Activated CD4-positive, alpha-beta memory T cell treated with anti-CD3 and anti-CD28 coated beads, Interleukin-2, amount 10 ng/mL, durations not matched to agents 7 days and 5 days (primary cell): ENCODE measurements at regions not wholly inside any gene's neighbourhood (a gene's known extent, or its start where the extent isn't known, plus 50 kb on each side); places are given as distances from the start of the nearest gene placed in this dataset.
A peak's percentile ranks its signal among the peaks of the same experiment; 100 is the strongest.

Experiments
- CTCF ChIA-PET: fragments of 350-600 bp; sonication (Branson Sonifier 250); formaldehyde crosslinking; loops from one replicate; lab custom pipeline; 2021; ENCODE audit warnings: antibody characterized with exemption, inconsistent platforms; lab: Charles Lee
- POLR2A ChIA-PET: fragments of 350-600 bp; sonication (Branson Sonifier 250); formaldehyde crosslinking; loops from one replicate; lab custom pipeline; 2021; ENCODE audit warnings: antibody characterized with exemption; lab: Charles Lee
- DNase-seq: peaks from one replicate; pipeline ENCODE4 v3.0.0-alpha.2; 2020
- H3K27ac Mint-ChIP-seq: one replicate; pipeline ENCODE4 v1.8.0; 2021; ENCODE audit warnings: mild to moderate bottlenecking, mixed read lengths
- H3K27me3 Mint-ChIP-seq: one replicate; pipeline ENCODE4 v1.8.0; 2021; ENCODE audit warnings: mixed read lengths
- H3K36me3 Mint-ChIP-seq: one replicate; pipeline ENCODE4 v1.8.0; 2021; ENCODE audit warnings: low read depth, mixed read lengths
- H3K4me1 Mint-ChIP-seq: one replicate; pipeline ENCODE4 v1.8.0; 2021; ENCODE audit warnings: mixed read lengths
- H3K4me3 Mint-ChIP-seq: one replicate; pipeline ENCODE4 v1.8.0; 2021; ENCODE audit warnings: mild to moderate bottlenecking, mixed read lengths
- H3K9me3 Mint-ChIP-seq: one replicate; pipeline ENCODE4 v1.8.0; 2021; ENCODE audit warnings: mixed read lengths

- Mint-ChIP-seq H3K9me3 (peaks cover 16% of the 10 kb centered on the region), H3K4me1 (peaks cover 49% of the 10 kb centered on the region), H3K27ac (peak overlapping the region; percentile 93), H3K36me3 (peaks cover 47% of the 10 kb centered on the region), H3K4me3 (peak overlapping the region; percentile 72), H3K27me3 (no peaks in the 10 kb centered on the region)
- ChIA-PET POLR2A (interaction anchor here (0.9 to 4.2 kb wide), 12 partner anchors 10 to 1181 kb away, joined by 3 to 46 read pairs (median 14); partner anchors contain the start of genes RPAP3 and SLC38A1), CTCF (interaction anchor here (0.9 to 2.1 kb wide), 7 partner anchors 24 to 151 kb away, joined by 3 to 9 read pairs (median 5); no protein-coding TSS in a partner anchor)
- DNase-seq, result no peak
Observed at GRCh38 chr12:46524778-46525177, 152.2 kb upstream of the SLC38A2 start.

GRCh38 chr12:46523863-46524770 lies 151.5 kb upstream of the SLC38A2 start:
- CTCF ChIA-PET, result interaction anchor here (0.7 to 2.1 kb wide), 9 partner anchors 25 to 223 kb away, joined by 3 to 9 read pairs (median 4); partner anchors contain the start of gene SLC38A2
- H3K36me3 Mint-ChIP-seq, result peaks cover 46% of the 10 kb centered on the region

GRCh38 chr12:46523446-46523845 lies 150.9 kb upstream of the SLC38A2 start:
- Mint-ChIP-seq H3K27ac (peak overlapping the region; percentile 93), H3K27me3 (no peaks in the 10 kb centered on the region), H3K36me3 (peaks cover 44% of the 10 kb centered on the region), H3K4me1 (peaks cover 62% of the 10 kb centered on the region), H3K4me3 (peak overlapping the region; percentile 72), H3K9me3 (peaks cover 10% of the 10 kb centered on the region)
- ChIA-PET CTCF (interaction anchor here (0.7 to 2.1 kb wide), 9 partner anchors 25 to 222 kb away, joined by 3 to 9 read pairs (median 4); partner anchors contain the start of gene SLC38A2), POLR2A (interaction anchor here (0.9 to 4.2 kb wide), 26 partner anchors 8 to 1182 kb away, joined by 3 to 46 read pairs (median 4); partner anchors contain the start of genes RPAP3 and SLC38A1)
- no peak for DNase-seq

More at GRCh38 chr12:46523863-46524770, 151.5 kb upstream of the SLC38A2 start:
- Mint-ChIP-seq H3K9me3 (peaks cover 12% of the 10 kb centered on the region), H3K4me3 (peak overlapping the region; percentile 72), H3K27me3 (no peaks in the 10 kb centered on the region), H3K4me1 (peaks cover 55% of the 10 kb centered on the region), H3K27ac (peak overlapping the region; percentile 93)
- DNase-seq, result peak; percentile 60
- POLR2A ChIA-PET, result interaction anchor here (0.7 to 4.2 kb wide), 29 partner anchors 9 to 1182 kb away, joined by 3 to 46 read pairs (median 4); partner anchors contain the start of genes RPAP3 and SLC38A1

- Mint-ChIP-seq H3K9me3 (peaks cover 7% of the 10 kb centered on the region), H3K27ac (peak overlapping the region; percentile 56), H3K27me3 (no peaks in the 10 kb centered on the region), H3K36me3 (peaks cover 39% of the 10 kb centered on the region), H3K4me3 (peak overlapping the region; percentile 12), H3K4me1 (peaks cover 75% of the 10 kb centered on the region)
- DNase-seq, result no peak
- ChIA-PET CTCF (interaction anchor here (0.5 to 1.2 kb wide), 3 partner anchors 26 to 670 kb away, joined by 3 read pairs; no protein-coding TSS in a partner anchor), POLR2A (interaction anchor here (0.6 to 4.2 kb wide), 6 partner anchors 25 to 694 kb away, joined by 3 to 46 read pairs (median 4); partner anchors contain the start of gene SLC38A1)
Observed at GRCh38 chr12:46522071-46522470, 149.5 kb upstream of the SLC38A2 start.

GRCh38 chr12:46521145-46521544 lies 148.6 kb upstream of the SLC38A2 start:
- no peaks in the 10 kb centered on the region for H3K27me3 Mint-ChIP-seq
- no peak for DNase-seq
- H3K27ac Mint-ChIP-seq, result no peak overlapping the region
- CTCF ChIA-PET, result interaction anchor here (1.0 to 1.2 kb wide), 2 partner anchors 27 to 140 kb away, joined by 3 read pairs; no protein-coding TSS in a partner anchor
- peaks cover 38% of the 10 kb centered on the region for H3K36me3 Mint-ChIP-seq
- peaks cover 7% of the 10 kb centered on the region for H3K9me3 Mint-ChIP-seq
- no peak overlapping the region for H3K4me3 Mint-ChIP-seq
- POLR2A ChIA-PET, result interaction anchor here (1.5 to 1.7 kb wide), 2 partner anchors 26 to 62 kb away, joined by 3 to 8 read pairs; no protein-coding TSS in a partner anchor
- H3K4me1 Mint-ChIP-seq, result peaks cover 78% of the 10 kb centered on the region

- Mint-ChIP-seq H3K27me3 (no peaks in the 10 kb centered on the region), H3K4me3 (no peak overlapping the region), H3K27ac (no peak overlapping the region), H3K9me3 (peaks cover 10% of the 10 kb centered on the region), H3K4me1 (peaks cover 68% of the 10 kb centered on the region), H3K36me3 (peaks cover 38% of the 10 kb centered on the region)
- no peak for DNase-seq
- ChIA-PET CTCF (interaction anchor here (0.7 kb wide), 1 partner anchor 143 kb away, joined by 3 read pairs; no protein-coding TSS in a partner anchor), POLR2A (interaction anchor here (1.2 to 1.3 kb wide), 2 partner anchors 27 to 60 kb away, joined by 3 read pairs; no protein-coding TSS in a partner anchor)
Observed at GRCh38 chr12:46519407-46519806, 146.8 kb upstream of the SLC38A2 start.

- Mint-ChIP-seq H3K4me1 (peaks cover 61% of the 10 kb centered on the region), H3K4me3 (no peak overlapping the region), H3K9me3 (peaks cover 10% of the 10 kb centered on the region), H3K36me3 (peaks cover 41% of the 10 kb centered on the region), H3K27ac (no peak overlapping the region), H3K27me3 (no peaks in the 10 kb centered on the region)
- ChIA-PET POLR2A (no interaction called here), CTCF (no interaction called here)
- DNase-seq, result no peak
Observed at GRCh38 chr12:46518729-46519128, 146.2 kb upstream of the SLC38A2 start.

GRCh38 chr12:46518169-46518568 lies 145.6 kb upstream of the SLC38A2 start:
- H3K27ac Mint-ChIP-seq, result peak overlapping the region; percentile 85
- H3K9me3 Mint-ChIP-seq, result peaks cover 14% of the 10 kb centered on the region
- ChIA-PET POLR2A (no interaction called here), CTCF (no interaction called here)
- no peak overlapping the region for H3K4me3 Mint-ChIP-seq
- no peaks in the 10 kb centered on the region for H3K27me3 Mint-ChIP-seq
- peaks cover 47% of the 10 kb centered on the region for H3K36me3 Mint-ChIP-seq
- no peak for DNase-seq
- H3K4me1 Mint-ChIP-seq, result peaks cover 56% of the 10 kb centered on the region

GRCh38 chr12:46517579-46517962 lies 145.0 kb upstream of the SLC38A2 start:
- H3K9me3 Mint-ChIP-seq, result peaks cover 17% of the 10 kb centered on the region
- POLR2A ChIA-PET, result interaction anchor here (0.6 to 2.2 kb wide), 11 partner anchors 14 to 1262 kb away, joined by 3 to 13 read pairs (median 4); partner anchors contain the start of gene SLC38A1
- H3K36me3 Mint-ChIP-seq, result peaks cover 53% of the 10 kb centered on the region
- H3K4me1 Mint-ChIP-seq, result peaks cover 51% of the 10 kb centered on the region
- no peaks in the 10 kb centered on the region for H3K27me3 Mint-ChIP-seq
- CTCF ChIA-PET, result no interaction called here
- peak overlapping the region; percentile 22 for H3K4me3 Mint-ChIP-seq
- no peak for DNase-seq
- H3K27ac Mint-ChIP-seq, result peak overlapping the region; percentile 85

GRCh38 chr12:46516933-46517578 lies 144.5 kb upstream of the SLC38A2 start:
- H3K36me3 Mint-ChIP-seq, result peaks cover 57% of the 10 kb centered on the region
- H3K27me3 Mint-ChIP-seq, result no peaks in the 10 kb centered on the region
- peak overlapping the region; percentile 85 for H3K27ac Mint-ChIP-seq
- peak overlapping the region; percentile 22 for H3K4me3 Mint-ChIP-seq
- no peak for DNase-seq
- ChIA-PET CTCF (interaction anchor here (1.2 kb wide), 1 partner anchor 145 kb away, joined by 6 read pairs; no protein-coding TSS in a partner anchor), POLR2A (interaction anchor here (0.6 to 2.2 kb wide), 16 partner anchors 10 to 1262 kb away, joined by 3 to 13 read pairs (median 4); partner anchors contain the start of gene SLC38A1)
- H3K9me3 Mint-ChIP-seq, result peaks cover 17% of the 10 kb centered on the region
- peaks cover 46% of the 10 kb centered on the region for H3K4me1 Mint-ChIP-seq

GRCh38 chr12:46516238-46516932 lies 143.8 kb upstream of the SLC38A2 start:
- peaks cover 39% of the 10 kb centered on the region for H3K4me1 Mint-ChIP-seq
- ChIA-PET POLR2A (interaction anchor here (0.8 to 2.2 kb wide), 15 partner anchors 8 to 247 kb away, joined by 3 to 13 read pairs (median 4); partner anchors contain the start of gene SLC38A1), CTCF (interaction anchor here (0.9 to 1.2 kb wide), 2 partner anchors 45 to 146 kb away, joined by 3 to 6 read pairs; no protein-coding TSS in a partner anchor)
- H3K27me3 Mint-ChIP-seq, result no peaks in the 10 kb centered on the region
- DNase-seq, result no peak
- no peak overlapping the region for H3K4me3 Mint-ChIP-seq
- H3K27ac Mint-ChIP-seq, result peak overlapping the region; percentile 85
- H3K9me3 Mint-ChIP-seq, result peaks cover 20% of the 10 kb centered on the region
- peaks cover 60% of the 10 kb centered on the region for H3K36me3 Mint-ChIP-seq
